T-helper 17 cell (primary cell): ENCODE measurements at regions not wholly inside any gene's neighbourhood (a gene's known extent, or its start where the extent isn't known, plus 50 kb on each side); places are given as distances from the start of the nearest gene placed in this dataset.

Experiments used
- ATAC-seq: fragments of 150-1000 bp; cut with Tn5 transposase; 2 replicates; pipeline ENCODE4 v1.10.0; 2021; ENCODE audit warnings: mild to moderate bottlenecking, moderate library complexity
- DNase-seq, 3 donors: peaks; one replicate each; pipeline versions ENCODE4 v3.0.0 to v3.0.0-alpha.2; 2020 to 2021
- H3K9me3 ChIP-seq: one replicate; pipeline ENCODE4 v1.7.0; 2013; ENCODE audit warnings: low read length, mild to moderate bottlenecking; ENCODE audit not compliant: control insufficient read depth, poor library complexity, severe bottlenecking
- H3K27ac Mint-ChIP-seq: one replicate; pipeline ENCODE4 v1.8.0; 2022; ENCODE audit warnings: mild to moderate bottlenecking, moderate library complexity, mixed read lengths
- H3K27me3 Mint-ChIP-seq: one replicate; pipeline ENCODE4 v1.8.0; 2022; ENCODE audit warnings: mixed read lengths
- H3K36me3 Mint-ChIP-seq: one replicate; pipeline ENCODE4 v1.8.0; 2022; ENCODE audit warnings: low read depth, mixed read lengths
- H3K4me1 Mint-ChIP-seq: one replicate; pipeline ENCODE4 v1.8.0; 2022; ENCODE audit warnings: mild to moderate bottlenecking, mixed read lengths
- H3K4me3 Mint-ChIP-seq: one replicate; pipeline ENCODE4 v1.8.0; 2022; ENCODE audit warnings: mild to moderate bottlenecking, moderate library complexity, mixed read lengths

DNA sequence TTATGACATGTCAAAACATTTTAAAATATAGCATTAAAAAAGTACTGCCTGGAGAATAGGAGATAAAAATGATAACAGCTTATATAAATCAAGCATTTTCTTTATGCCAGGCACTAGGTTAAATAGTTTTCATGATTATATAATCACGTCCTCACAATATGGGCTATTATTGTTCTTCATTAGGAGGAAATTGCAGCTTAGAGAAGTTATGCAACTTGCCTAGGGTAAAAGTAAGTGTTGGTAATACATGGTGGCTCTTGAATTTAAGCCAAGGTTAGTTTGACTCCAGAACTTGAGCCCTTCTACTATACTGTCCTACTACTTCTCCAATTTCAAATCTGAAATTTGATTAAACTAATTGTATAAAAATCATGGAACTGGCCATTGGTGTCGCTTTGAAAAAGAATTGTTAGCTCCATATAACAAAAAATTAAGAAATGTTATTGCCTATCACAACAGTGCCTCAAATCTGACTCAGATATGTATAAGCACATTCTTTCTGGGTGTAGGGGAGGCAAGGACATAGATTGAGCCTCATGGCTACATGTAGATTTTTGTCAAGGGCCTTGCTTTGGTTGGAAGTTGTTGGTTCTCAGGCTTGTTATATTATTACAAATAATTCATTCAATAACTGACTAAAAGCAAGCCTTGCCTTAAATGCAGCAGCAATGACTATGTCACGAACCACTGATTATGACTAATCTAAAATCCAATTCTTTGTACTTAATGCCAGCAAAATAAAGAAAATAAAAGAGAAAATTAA, 223.5 kb upstream of the DAB2 start:
- DNase-seq, result no peak
- H3K36me3 Mint-ChIP-seq, result no peaks in the 10 kb centered on the region
- ATAC-seq, result no peak
- H3K27ac Mint-ChIP-seq, result no peak overlapping the region
- H3K9me3 ChIP-seq, result no peaks in the 10 kb centered on the region
- H3K4me1 Mint-ChIP-seq, result no peaks in the 10 kb centered on the region
- H3K4me3 Mint-ChIP-seq, result no peak overlapping the region
- H3K27me3 Mint-ChIP-seq, result peaks cover 5% of the 10 kb centered on the region

- Mint-ChIP-seq H3K4me1 (no peaks in the 10 kb centered on the region), H3K4me3 (no peak overlapping the region), H3K27ac (no peak overlapping the region), H3K27me3 (peaks cover 4% of the 10 kb centered on the region), H3K36me3 (no peaks in the 10 kb centered on the region)
- ATAC-seq (no peak), DNase-seq (no peak)
- no peaks in the 10 kb centered on the region for H3K9me3 ChIP-seq
Measured at GRCh38 chr5:39640552-39640951, 215.8 kb upstream of the DAB2 start.

DNA sequence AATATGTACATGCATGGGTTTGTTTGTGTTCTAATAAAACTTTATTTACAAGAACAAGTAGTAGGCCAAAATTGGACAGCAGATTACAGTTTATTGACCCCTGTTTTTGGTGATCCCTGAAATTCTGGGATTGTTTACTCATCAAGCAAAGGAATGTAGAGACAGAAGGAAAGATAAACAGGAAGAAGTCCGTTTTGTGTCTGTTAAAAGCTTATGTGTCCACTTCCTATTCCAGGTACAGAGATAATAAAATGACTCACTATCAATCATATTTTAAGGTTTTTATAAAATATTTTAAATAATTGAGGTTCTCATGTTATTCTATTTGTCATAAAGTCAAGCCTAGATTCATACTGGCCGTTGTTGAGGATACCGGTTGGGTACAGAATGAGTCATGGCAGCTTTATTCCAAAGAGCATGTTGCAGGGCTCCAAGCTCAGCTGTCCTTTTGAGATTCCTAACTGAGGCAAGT, 214.9 kb upstream of the DAB2 start:
- no peak for ATAC-seq
- DNase-seq, result no peak
- H3K27ac Mint-ChIP-seq, result no peak overlapping the region
- H3K36me3 Mint-ChIP-seq, result no peaks in the 10 kb centered on the region
- no peaks in the 10 kb centered on the region for H3K9me3 ChIP-seq
- H3K27me3 Mint-ChIP-seq, result peaks cover 4% of the 10 kb centered on the region
- H3K4me3 Mint-ChIP-seq, result no peak overlapping the region
- H3K4me1 Mint-ChIP-seq, result no peaks in the 10 kb centered on the region

- H3K36me3 Mint-ChIP-seq, result no peaks in the 10 kb centered on the region
- H3K27ac Mint-ChIP-seq, result no peak overlapping the region
- ATAC-seq (no peak), DNase-seq (no peak)
- H3K27me3 Mint-ChIP-seq, result peaks cover 4% of the 10 kb centered on the region
- no peaks in the 10 kb centered on the region for H3K4me1 Mint-ChIP-seq
- no peaks in the 10 kb centered on the region for H3K9me3 ChIP-seq
- no peak overlapping the region for H3K4me3 Mint-ChIP-seq
Measured at GRCh38 chr5:39638813-39639212, 214.0 kb upstream of the DAB2 start.

DNA sequence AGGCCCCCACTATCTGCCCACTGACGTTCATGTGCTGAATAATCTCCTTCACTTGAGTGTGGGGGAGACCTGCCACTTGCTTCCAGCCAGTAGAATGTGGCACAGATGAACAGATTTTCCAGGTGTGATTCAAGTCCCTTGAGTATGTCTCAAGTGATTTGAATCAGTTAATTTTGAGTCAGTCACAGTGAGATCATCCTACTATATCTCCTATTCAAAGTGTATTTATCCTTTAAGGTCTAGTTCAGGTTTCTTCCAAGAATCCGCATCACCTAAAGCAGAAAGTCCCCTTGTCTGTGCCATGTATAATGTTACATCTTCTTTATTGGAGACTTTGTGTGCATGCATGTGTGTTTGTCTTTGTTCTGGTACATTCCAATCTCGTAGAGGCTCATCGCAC, 208.3 kb upstream of the DAB2 start:
- ATAC-seq, result no peak
- Mint-ChIP-seq H3K27me3 (peaks cover 13% of the 10 kb centered on the region), H3K36me3 (no peaks in the 10 kb centered on the region), H3K4me1 (no peaks in the 10 kb centered on the region), H3K27ac (no peak overlapping the region), H3K4me3 (no peak overlapping the region)
- no peak for DNase-seq
- H3K9me3 ChIP-seq, result no peaks in the 10 kb centered on the region

DNA sequence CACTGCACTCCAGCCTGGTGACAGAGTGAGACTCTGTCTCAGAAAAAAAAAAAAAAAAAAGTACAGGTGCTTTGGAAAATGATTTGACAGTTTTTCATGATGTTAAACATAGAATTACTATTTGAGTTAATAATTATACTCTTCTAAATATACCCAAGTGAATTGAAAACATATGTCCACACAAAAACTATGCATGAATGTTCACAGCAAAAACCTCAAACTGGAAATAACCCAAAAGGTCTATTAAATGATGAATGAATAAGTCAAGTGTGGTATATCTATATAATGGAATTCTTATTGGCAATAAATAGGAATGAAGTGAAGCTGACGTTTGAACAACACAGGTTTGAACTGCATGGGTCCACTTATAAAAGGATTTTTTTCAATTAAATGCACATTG, 207.2 kb upstream of the DAB2 start:
- Mint-ChIP-seq H3K27me3 (peaks cover 13% of the 10 kb centered on the region), H3K4me3 (no peak overlapping the region), H3K36me3 (no peaks in the 10 kb centered on the region), H3K27ac (no peak overlapping the region), H3K4me1 (no peaks in the 10 kb centered on the region)
- no peak for DNase-seq
- ATAC-seq, result no peak
- H3K9me3 ChIP-seq, result no peaks in the 10 kb centered on the region

DNA sequence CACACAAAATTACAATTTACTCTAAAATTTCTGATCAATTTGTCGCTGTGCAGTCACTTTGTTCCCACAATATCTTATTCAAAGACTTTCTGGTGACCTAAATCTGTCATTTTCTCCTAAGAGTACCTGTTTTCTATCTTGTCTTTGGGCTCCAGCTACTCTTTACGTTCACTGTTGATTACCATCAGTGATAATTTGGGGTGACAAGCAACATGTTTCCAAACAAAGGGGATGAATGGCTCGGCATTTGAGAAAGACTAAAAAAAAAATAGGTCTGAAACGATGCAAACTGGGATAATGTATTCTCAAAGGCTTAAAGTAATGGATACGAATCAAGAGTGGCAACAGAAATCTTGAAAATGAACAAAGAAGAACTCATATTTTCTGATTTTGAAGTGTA, 205.2 kb upstream of the DAB2 start:
- no peaks in the 10 kb centered on the region for H3K9me3 ChIP-seq
- Mint-ChIP-seq H3K27me3 (peaks cover 26% of the 10 kb centered on the region), H3K4me3 (no peak overlapping the region), H3K4me1 (no peaks in the 10 kb centered on the region), H3K27ac (no peak overlapping the region), H3K36me3 (no peaks in the 10 kb centered on the region)
- DNase-seq (no peak), ATAC-seq (no peak)

- H3K27me3 Mint-ChIP-seq, result peaks cover 26% of the 10 kb centered on the region
- no peak overlapping the region for H3K4me3 Mint-ChIP-seq
- no peaks in the 10 kb centered on the region for H3K36me3 Mint-ChIP-seq
- DNase-seq (no peak), ATAC-seq (no peak)
- H3K4me1 Mint-ChIP-seq, result no peaks in the 10 kb centered on the region
- no peak overlapping the region for H3K27ac Mint-ChIP-seq
- H3K9me3 ChIP-seq, result no peaks in the 10 kb centered on the region
Measured at GRCh38 chr5:39628348-39628747, 203.6 kb upstream of the DAB2 start.

DNA sequence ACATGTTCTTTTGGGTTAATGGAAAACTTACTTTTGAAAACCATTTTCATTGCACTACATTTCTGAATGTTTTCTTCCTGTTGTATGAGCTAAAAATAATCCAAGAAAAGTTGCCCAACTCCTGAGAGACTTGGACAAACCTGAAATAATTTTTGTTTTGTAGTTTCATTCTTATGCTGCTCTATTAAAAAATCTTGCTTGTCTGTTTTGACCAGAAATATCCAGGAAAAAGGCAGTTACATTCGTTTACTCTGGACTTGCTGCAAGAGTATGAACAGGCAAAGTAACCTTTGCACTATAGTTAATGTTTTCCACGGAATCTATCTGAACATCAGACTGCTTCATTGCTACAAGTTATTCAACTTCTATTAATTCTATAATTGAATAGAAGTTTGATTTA, 200.1 kb upstream of the DAB2 start:
- Mint-ChIP-seq H3K4me3 (no peak overlapping the region), H3K36me3 (no peaks in the 10 kb centered on the region), H3K27ac (no peak overlapping the region), H3K27me3 (peaks cover 39% of the 10 kb centered on the region), H3K4me1 (no peaks in the 10 kb centered on the region)
- no peaks in the 10 kb centered on the region for H3K9me3 ChIP-seq
- no peak for ATAC-seq
- DNase-seq, result no peak

DNA sequence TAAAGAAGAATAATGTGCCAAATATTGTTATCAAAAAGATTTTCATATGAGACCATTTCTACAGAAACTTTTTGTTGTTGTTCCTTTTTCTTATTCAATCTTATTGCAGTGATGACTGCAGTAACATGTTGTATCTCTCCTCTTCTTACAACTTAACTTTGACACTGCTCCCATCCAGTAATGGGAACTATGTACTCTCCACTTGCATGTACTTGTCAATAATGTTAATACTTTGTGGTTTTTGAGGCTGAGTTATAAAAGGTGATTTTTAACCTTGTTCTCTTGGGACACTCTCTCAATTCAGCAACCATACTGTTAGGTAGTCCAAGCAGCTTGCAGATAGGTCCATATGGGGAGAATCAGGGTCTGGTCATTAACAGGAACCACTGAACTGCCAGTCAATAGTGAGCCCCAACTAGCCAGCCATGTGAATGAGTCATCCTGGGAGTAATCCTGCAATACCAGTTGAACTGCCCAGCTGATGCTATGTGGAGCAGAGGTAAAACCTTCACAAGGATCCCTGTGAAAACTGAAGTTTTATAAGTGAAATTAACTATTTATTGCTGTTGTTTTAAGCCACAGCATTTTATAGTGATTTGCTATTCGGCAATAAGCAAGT, 199.6 kb upstream of the DAB2 start:
- Mint-ChIP-seq H3K27ac (no peak overlapping the region), H3K36me3 (no peaks in the 10 kb centered on the region), H3K4me3 (no peak overlapping the region), H3K27me3 (peaks cover 34% of the 10 kb centered on the region), H3K4me1 (no peaks in the 10 kb centered on the region)
- DNase-seq, result no peak
- H3K9me3 ChIP-seq, result no peaks in the 10 kb centered on the region
- no peak for ATAC-seq

- no peak for ATAC-seq
- Mint-ChIP-seq H3K27me3 (peaks cover 35% of the 10 kb centered on the region), H3K4me1 (no peaks in the 10 kb centered on the region), H3K4me3 (no peak overlapping the region), H3K27ac (no peak overlapping the region), H3K36me3 (no peaks in the 10 kb centered on the region)
- no peaks in the 10 kb centered on the region for H3K9me3 ChIP-seq
- no peak for DNase-seq
Measured at GRCh38 chr5:39623291-39623865, 198.6 kb upstream of the DAB2 start.

DNA sequence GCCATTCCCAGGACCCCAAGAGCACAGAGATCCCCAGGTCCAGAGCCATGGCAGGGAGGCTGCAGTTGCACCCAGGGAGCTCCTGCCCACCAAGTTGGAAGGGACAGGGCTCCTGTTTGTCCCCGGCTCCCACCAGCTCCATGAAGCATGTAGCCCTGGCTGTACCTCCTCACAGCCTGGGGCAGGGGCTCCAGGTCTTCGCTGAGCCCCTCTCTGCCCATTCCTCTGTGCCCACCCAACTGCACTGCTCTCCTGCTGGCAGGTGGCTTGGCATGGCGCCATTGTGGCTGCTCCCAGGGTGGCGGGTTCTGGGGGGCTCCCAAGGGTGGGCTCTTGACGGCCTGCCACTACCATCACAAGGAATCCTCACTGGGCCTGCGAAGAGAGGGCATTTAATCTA, 197.5 kb upstream of the DAB2 start:
- Mint-ChIP-seq H3K27ac (no peak overlapping the region), H3K36me3 (no peaks in the 10 kb centered on the region), H3K4me3 (no peak overlapping the region), H3K27me3 (peaks cover 35% of the 10 kb centered on the region), H3K4me1 (no peaks in the 10 kb centered on the region)
- ATAC-seq (no peak), DNase-seq (no peak)
- H3K9me3 ChIP-seq, result no peaks in the 10 kb centered on the region

DNA sequence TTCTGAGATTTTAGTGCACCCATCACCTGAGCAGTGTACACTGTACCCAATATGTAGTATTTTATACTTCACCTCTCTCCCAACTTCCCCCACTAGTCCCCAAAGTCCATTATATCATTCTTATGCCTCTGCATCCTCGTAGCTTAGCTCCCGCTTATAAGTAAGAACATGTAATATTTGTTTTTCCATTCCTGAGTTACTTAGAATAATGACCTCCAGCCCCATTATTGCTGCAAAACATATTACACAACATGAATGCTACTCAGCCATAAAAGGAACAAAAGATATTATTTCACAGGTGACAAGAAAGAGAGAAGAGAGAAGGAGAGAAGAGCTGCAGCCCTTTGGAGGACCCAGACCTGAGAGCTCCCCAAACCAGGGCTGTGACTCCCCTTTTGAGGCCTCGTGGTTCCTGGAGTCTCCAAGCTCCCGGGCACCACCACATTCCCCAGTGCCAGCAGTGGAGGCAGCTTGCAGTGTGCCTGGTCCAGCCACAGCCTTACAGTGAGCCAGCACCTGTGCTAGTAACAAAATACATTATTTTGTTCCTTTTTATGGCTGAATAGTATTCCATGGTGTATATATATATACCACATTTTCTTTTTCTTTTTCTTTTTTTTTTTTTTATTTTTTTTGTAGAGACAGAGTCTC, 194.5 kb upstream of the DAB2 start:
- Mint-ChIP-seq H3K27ac (no peak overlapping the region), H3K4me1 (no peaks in the 10 kb centered on the region), H3K27me3 (peaks cover 22% of the 10 kb centered on the region), H3K36me3 (no peaks in the 10 kb centered on the region), H3K4me3 (no peak overlapping the region)
- DNase-seq (no peak), ATAC-seq (no peak)
- H3K9me3 ChIP-seq, result no peaks in the 10 kb centered on the region
